GM18909 (cell line): ENCODE measurements at regions not wholly inside any gene's neighbourhood (a gene's known extent, or its start where the extent isn't known, plus 50 kb on each side); places are given as distances from the start of the nearest gene placed in this dataset.
"Not testable (repeated sequence)": the region's sequence is repeated elsewhere in the genome, so short reads cannot be mapped to it uniquely, and the experiment has no call there.

Experiments used
- ATAC-seq: cut with Tn5 transposase; IDR thresholded peaks from one replicate; pipeline ENCODE4 v1.9.1; 2021; ENCODE audit warnings: mild to moderate bottlenecking; ENCODE audit not compliant: unreplicated experiment, poor library complexity

GRCh38 chr1:103362348-103363007 lies 163.0 kb upstream of the RNPC3 start:
- no peak for ATAC-seq

GRCh38 chr1:103353391-103353790 lies 172.1 kb upstream of the RNPC3 start:
- ATAC-seq: no peak

- no peak for ATAC-seq
Observed at GRCh38 chr1:103348136-103348535, 177.4 kb upstream of the RNPC3 start.

GRCh38 chr1:103344930-103345329 lies 180.6 kb upstream of the RNPC3 start:
- ATAC-seq: no peak

- ATAC-seq: no peak
Observed at GRCh38 chr1:103341377-103341880, 184.1 kb upstream of the RNPC3 start.

- no peak for ATAC-seq
Observed at GRCh38 chr1:103337779-103338178, 187.7 kb upstream of the RNPC3 start.

- ATAC-seq: no peak
Observed at GRCh38 chr1:103336408-103336807, 189.1 kb upstream of the RNPC3 start.

- ATAC-seq: peak; percentile 63
Observed at GRCh38 chr1:103333141-103333540, 192.4 kb upstream of the RNPC3 start.

- ATAC-seq: no peak
Observed at GRCh38 chr1:103327054-103327719, 198.3 kb upstream of the RNPC3 start.

GRCh38 chr1:103326595-103326994 lies 198.9 kb upstream of the RNPC3 start:
- no peak for ATAC-seq

GRCh38 chr1:103309786-103310185 lies 201.5 kb upstream of the COL11A1 start:
- ATAC-seq: no peak

- no peak for ATAC-seq
Observed at GRCh38 chr1:103307751-103308150, 199.4 kb upstream of the COL11A1 start.

GRCh38 chr1:103283841-103284669 lies 175.7 kb upstream of the COL11A1 start:
- ATAC-seq: no peak

- ATAC-seq: no peak
Observed at GRCh38 chr1:103283371-103283770, 175.0 kb upstream of the COL11A1 start.

- no peak for ATAC-seq
Observed at GRCh38 chr1:103275725-103276124, 167.4 kb upstream of the COL11A1 start.

- ATAC-seq: no peak
Observed at GRCh38 chr1:103274886-103275285, 166.6 kb upstream of the COL11A1 start.

GRCh38 chr1:103273106-103273505 lies 164.8 kb upstream of the COL11A1 start:
- ATAC-seq: no peak

- not testable (repeated sequence) for ATAC-seq
Observed at GRCh38 chr1:103271471-103271870, 163.1 kb upstream of the COL11A1 start.

GRCh38 chr1:103267893-103268292 lies 159.6 kb upstream of the COL11A1 start:
- no peak for ATAC-seq

- no peak for ATAC-seq
Observed at GRCh38 chr1:103267266-103267665, 158.9 kb upstream of the COL11A1 start.

GRCh38 chr1:103266036-103266435 lies 157.7 kb upstream of the COL11A1 start:
- no peak for ATAC-seq
